ENCODE measurements at regions not wholly inside any gene's neighbourhood (a gene's known extent, or its start where the extent isn't known, plus 50 kb on each side); places are given as distances from the start of the nearest gene placed in this dataset.

- no peak for DNase-seq (ENCODE audit: low read depth in 2 of 3, low spot score in 1 of 3)
These were observed 52.5 kb upstream of the PDE8B start for GRCh38 chr5:77157732-77158532.

GRCh38 chr5:77156379-77156778, 54.1 kb upstream of the PDE8B start:
- DNase-seq (ENCODE audit: low read depth in 2 of 3, low spot score in 1 of 3): no peak

GRCh38 chr5:77155179-77155785, 55.2 kb upstream of the PDE8B start:
- peak in 2 of 3 donors; percentile 10 to 12 for DNase-seq (ENCODE audit: low read depth in 2 of 3, low spot score in 1 of 3)

GRCh38 chr5:77152441-77152840, 58.0 kb upstream of the PDE8B start:
- DNase-seq (ENCODE audit: low read depth in 2 of 3, low spot score in 1 of 3): no peak

- DNase-seq (ENCODE audit: low read depth in 2 of 3, low spot score in 1 of 3): no peak
These were observed 59.0 kb upstream of the PDE8B start for GRCh38 chr5:77151501-77151900.

GRCh38 chr5:77146896-77147295, 59.8 kb upstream of the ZBED3 start:
- DNase-seq (ENCODE audit: low read depth in 2 of 3, low spot score in 1 of 3): no peak

- DNase-seq (ENCODE audit: low read depth in 2 of 3, low spot score in 1 of 3): no peak
These were observed 58.6 kb upstream of the ZBED3 start for GRCh38 chr5:77145666-77146065.

GRCh38 chr5:77144837-77145139, 57.7 kb upstream of the ZBED3 start:
- no peak for DNase-seq (ENCODE audit: low read depth in 2 of 3, low spot score in 1 of 3)

- DNase-seq (ENCODE audit: low read depth in 2 of 3, low spot score in 1 of 3): peak; percentile 31 to 49 (median 46)
These were observed 57.1 kb upstream of the ZBED3 start for GRCh38 chr5:77143998-77144836.

- DNase-seq (ENCODE audit: low read depth in 2 of 3, low spot score in 1 of 3): no peak
These were observed 53.3 kb upstream of the ZBED3 start for GRCh38 chr5:77140350-77140749.

GRCh38 chr5:77139001-77139400, 51.9 kb upstream of the ZBED3 start:
- DNase-seq (ENCODE audit: low read depth in 2 of 3, low spot score in 1 of 3): no peak

Measured in stimulated activated CD4-positive, alpha-beta T cell treated with anti-CD3 and anti-CD28 coated beads, Interleukin-12 subunit alpha, Interleukin-12 subunit beta, amount 100 ng/mL, for 48 hours (primary cell).